OCI-LY3 (cell line): ENCODE measurements at regions not wholly inside any gene's neighbourhood (a gene's known extent, or its start where the extent isn't known, plus 50 kb on each side); places are given as distances from the start of the nearest gene placed in this dataset.

Source experiments
- CTCF ChIP-seq: fragments of 200-600, 300-600 bp; sonication (generic); IDR thresholded peaks from 2 replicates; pipeline ENCODE4 v1.5.1; 2014; ENCODE audit warnings: antibody characterized with exemption, low read length, low read depth
- EZH2phosphoT487 ChIP-seq: fragments of 200-600 bp; shearing (Covaris generic); IDR thresholded peaks from 2 replicates; pipeline ENCODE4 v1.6.1; 2018; ENCODE audit warnings: antibody characterized with exemption, mixed run types, low read depth

- TF ChIP-seq CTCF = no peak
- TF ChIP-seq EZH2phosphoT487 = no peak
These were observed 770.0 kb downstream of the MED13L start for GRCh38 chr12:115507560-115507889.
